Activated T-cell treated with anti-CD3 and anti-CD28 coated beads, Interleukin-2, amount 50 U/mL, for 72 hours (primary cell): ENCODE measurements at regions not wholly inside any gene's neighbourhood (a gene's known extent, or its start where the extent isn't known, plus 50 kb on each side); places are given as distances from the start of the nearest gene placed in this dataset.

Experiments used
- ATAC-seq, 2 donors: fragments of 150-1000 bp; cut with Tn5 transposase; replicated peaks in 1 of 2; 2 replicates each; pipeline ENCODE4 v1.10.0; 2021; ENCODE audit warnings: moderate library complexity in 2 of 2, mild to moderate bottlenecking in 1 of 2
- DNase-seq, 2 donors: peaks; one replicate each; pipeline ENCODE4 v3.0.0; 2021 to 2022; ENCODE audit warnings: mixed read lengths in 1 of 2
- H3K27ac Mint-ChIP-seq: one replicate; pipeline ENCODE4 v1.8.0; 2022; ENCODE audit warnings: mild to moderate bottlenecking, moderate library complexity, mixed read lengths
- H3K27me3 Mint-ChIP-seq: one replicate; pipeline ENCODE4 v1.8.0; 2022; ENCODE audit warnings: low read depth, mixed read lengths
- H3K36me3 Mint-ChIP-seq, 2 donors: one replicate each; pipeline ENCODE4 v1.8.0; 2022; ENCODE audit warnings: mixed read lengths in 2 of 2, mild to moderate bottlenecking in 1 of 2; ENCODE audit not compliant: insufficient read depth in 2 of 2
- H3K4me1 Mint-ChIP-seq: one replicate; pipeline ENCODE4 v1.8.0; 2022; ENCODE audit warnings: low read depth, mixed read lengths
- H3K4me3 Mint-ChIP-seq, 2 donors: one replicate each; pipeline ENCODE4 v1.8.0; 2022; ENCODE audit warnings: mild to moderate bottlenecking in 2 of 2, mixed read lengths in 2 of 2, moderate library complexity in 2 of 2
- H3K9me3 Mint-ChIP-seq, 2 donors: one replicate each; pipeline ENCODE4 v1.8.0; 2022; ENCODE audit warnings: mixed read lengths in 2 of 2

DNA sequence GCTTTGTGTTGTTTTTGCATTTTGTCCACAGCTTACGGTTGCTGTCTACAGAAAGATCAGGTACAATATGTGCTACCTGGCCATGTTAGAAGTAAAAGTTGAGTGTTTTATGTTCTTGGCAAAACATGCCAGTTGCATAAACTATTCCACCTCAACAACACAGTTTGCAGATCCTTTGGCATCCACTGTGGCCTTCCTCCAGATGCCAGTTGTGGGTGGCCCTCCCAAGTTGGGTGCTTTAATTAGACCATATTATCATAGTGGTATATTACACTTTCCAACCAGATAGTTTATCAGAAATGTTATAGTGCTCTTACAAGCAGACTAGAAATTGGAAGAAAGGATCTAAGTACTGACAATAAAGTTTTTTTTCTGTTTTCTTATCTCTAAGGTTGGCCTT is 386.9 kb upstream of the KCNN2 start:
- no peak for ATAC-seq
- no peaks in the 10 kb centered on the region for H3K27me3 Mint-ChIP-seq

DNA sequence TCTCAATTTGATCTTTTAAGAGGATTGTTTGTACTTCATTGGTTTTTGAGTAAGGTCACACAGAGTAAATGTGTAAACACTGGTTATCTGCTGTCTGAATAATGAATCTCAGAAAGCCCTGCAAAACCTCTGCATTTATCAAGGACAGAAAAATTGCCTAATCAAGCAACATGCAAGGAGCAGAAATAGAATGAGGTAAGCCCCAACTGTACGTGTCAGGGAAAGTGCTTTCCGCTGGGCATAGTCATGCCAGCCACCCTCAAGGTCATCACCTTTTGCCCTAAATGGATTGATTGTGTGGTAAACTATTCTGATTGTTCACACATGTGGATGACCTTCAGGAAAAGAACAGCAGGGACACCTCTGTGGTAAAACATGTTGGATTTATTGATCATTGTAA is 376.9 kb upstream of the KCNN2 start:
- H3K36me3 Mint-ChIP-seq, result no peaks in the 10 kb centered on the region
- no peak overlapping the region for H3K27ac Mint-ChIP-seq
- no peak overlapping the region for H3K4me3 Mint-ChIP-seq
- H3K4me1 Mint-ChIP-seq, result no peaks in the 10 kb centered on the region
- no peak for DNase-seq
- ATAC-seq, result no peak
- no peaks in the 10 kb centered on the region for H3K27me3 Mint-ChIP-seq
- peaks cover 0 to 2% of the 10 kb centered on the region in 2 donors for H3K9me3 Mint-ChIP-seq

More for the DNA sequence above, 386.9 kb upstream of the KCNN2 start:
- Mint-ChIP-seq H3K27ac (no peak overlapping the region), H3K4me3 (no peak overlapping the region), H3K36me3 (peaks cover 0 to 2% of the 10 kb centered on the region in 2 donors), H3K9me3 (peaks cover 2 to 5% of the 10 kb centered on the region in 2 donors), H3K4me1 (no peaks in the 10 kb centered on the region)
- DNase-seq, result no peak

DNA sequence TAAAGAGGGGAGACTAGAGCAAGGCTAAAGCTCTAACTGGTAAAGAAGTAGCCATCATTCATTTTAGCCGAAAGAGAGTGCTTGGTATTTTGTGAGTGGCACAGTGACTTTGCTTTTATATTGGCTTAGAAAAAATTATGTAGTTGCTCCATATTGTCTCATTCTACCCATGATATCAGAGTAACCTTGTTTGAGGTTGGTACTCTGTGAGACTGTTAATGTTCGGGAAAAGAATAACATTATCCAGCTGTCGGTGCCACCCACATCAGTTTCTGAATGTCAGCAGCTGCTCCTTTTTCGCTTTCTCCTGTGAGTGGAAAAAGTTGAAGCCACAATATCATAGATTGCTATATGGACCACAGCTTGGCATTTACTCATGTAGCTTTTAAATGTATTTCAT is 376.4 kb upstream of the KCNN2 start:
- Mint-ChIP-seq H3K9me3 (peaks cover 0 to 2% of the 10 kb centered on the region in 2 donors), H3K27ac (no peak overlapping the region), H3K36me3 (no peaks in the 10 kb centered on the region), H3K27me3 (no peaks in the 10 kb centered on the region), H3K4me1 (no peaks in the 10 kb centered on the region), H3K4me3 (no peak overlapping the region)
- ATAC-seq, result no peak
- no peak for DNase-seq

DNA sequence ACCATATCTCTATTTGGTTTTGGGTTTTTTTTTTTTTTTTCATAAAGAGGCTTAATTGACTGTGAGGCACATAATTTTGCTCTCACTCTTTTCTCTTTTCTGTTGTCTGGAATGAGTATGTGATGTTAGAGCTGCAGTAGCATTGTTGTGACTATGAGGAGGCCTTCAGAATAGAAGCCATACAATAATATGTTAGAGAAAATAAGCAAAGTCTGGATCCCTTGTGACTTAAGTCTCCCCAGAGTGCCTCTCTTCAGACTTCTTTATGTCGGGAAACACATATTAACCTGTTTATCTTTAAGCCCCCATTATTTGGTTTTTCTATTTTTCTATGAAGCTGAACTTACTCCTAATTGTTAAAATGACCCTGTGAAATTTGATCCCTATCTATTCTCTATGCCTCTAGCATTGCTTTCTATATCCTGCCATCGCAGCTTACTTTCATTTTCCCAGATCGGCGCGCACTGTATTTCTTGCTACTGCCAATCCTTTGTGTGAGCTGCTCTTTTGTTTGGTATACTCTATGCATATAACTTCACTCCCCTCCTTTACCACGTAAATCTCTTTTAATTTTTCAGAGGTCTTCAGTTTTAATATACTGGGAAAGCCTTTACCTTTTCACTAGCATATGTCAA is 372.5 kb upstream of the KCNN2 start:
- no peaks in the 10 kb centered on the region for H3K27me3 Mint-ChIP-seq
- H3K36me3 Mint-ChIP-seq, result no peaks in the 10 kb centered on the region
- no peak overlapping the region for H3K4me3 Mint-ChIP-seq
- no peaks in the 10 kb centered on the region for H3K4me1 Mint-ChIP-seq
- DNase-seq, result no peak
- peaks cover 2 to 6% of the 10 kb centered on the region in 2 donors for H3K9me3 Mint-ChIP-seq
- no peak overlapping the region for H3K27ac Mint-ChIP-seq
- ATAC-seq, result no peak

DNA sequence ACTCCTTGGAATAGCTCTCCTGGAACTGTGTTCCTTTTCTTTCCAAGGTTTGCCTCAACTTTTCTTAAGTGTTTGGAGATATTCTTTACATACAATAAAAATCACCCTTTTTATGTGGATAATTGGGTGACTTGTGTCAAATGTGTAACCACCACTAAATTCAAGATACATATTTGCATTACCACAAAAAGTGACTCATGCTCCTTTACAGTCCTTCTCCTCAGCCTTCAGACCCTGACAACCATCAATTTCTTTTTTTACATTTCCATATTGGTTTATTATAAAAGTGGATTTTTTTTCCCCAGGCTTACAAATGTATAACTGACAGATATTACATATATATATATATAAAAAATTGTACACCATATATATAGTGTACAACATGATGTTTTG is 372.0 kb upstream of the KCNN2 start:
- Mint-ChIP-seq H3K27ac (no peak overlapping the region), H3K4me1 (no peaks in the 10 kb centered on the region), H3K4me3 (no peak overlapping the region), H3K27me3 (no peaks in the 10 kb centered on the region), H3K36me3 (no peaks in the 10 kb centered on the region), H3K9me3 (peaks cover 2 to 9% of the 10 kb centered on the region in 2 donors)
- ATAC-seq (no peak), DNase-seq (no peak)

DNA sequence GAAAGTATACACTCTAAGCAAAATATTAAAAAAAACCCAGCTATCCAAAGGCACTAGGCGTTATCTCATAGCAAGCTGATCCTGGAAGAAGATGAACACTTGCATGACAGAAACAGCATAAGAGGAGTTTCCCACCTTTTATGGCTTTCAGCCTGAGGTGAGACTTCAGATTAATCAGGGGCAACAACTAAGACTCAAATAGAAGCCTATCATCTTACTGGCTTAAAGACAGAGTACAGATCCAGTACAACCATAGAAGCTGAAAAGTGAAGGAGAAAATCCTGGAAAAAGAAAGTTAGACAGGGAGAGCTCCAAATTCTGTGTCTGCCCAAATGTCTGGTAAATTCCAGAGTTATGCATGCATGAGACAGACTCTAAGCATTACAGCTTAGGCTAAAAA is 360.8 kb upstream of the KCNN2 start:
- DNase-seq, result no peak
- Mint-ChIP-seq H3K27ac (no peak overlapping the region), H3K4me3 (no peak overlapping the region), H3K9me3 (peaks cover 0 to 2% of the 10 kb centered on the region in 2 donors), H3K36me3 (no peaks in the 10 kb centered on the region), H3K4me1 (no peaks in the 10 kb centered on the region), H3K27me3 (no peaks in the 10 kb centered on the region)
- no peak for ATAC-seq

DNA sequence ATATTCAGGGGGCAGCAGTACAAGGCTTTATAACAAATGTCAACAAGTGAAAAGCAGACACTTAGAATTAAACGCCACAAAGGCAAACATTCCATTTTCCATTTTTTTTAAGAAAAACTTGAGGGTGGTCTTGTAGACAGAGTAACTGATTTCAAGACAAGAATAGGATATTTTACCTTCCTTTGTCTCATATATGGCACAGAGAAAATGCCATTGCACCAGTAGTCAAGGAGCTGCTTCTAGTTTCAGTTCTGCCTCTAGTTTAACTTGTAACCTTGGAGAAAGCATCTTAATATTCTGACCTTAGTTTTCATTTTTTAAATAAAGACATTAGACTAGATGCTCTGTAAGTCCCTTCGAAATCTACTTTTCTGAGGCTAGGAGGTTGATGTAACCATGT is 355.3 kb upstream of the KCNN2 start:
- ATAC-seq (no peak), DNase-seq (no peak)
- H3K27ac Mint-ChIP-seq, result no peak overlapping the region
- H3K4me3 Mint-ChIP-seq, result no peak overlapping the region
- H3K27me3 Mint-ChIP-seq, result no peaks in the 10 kb centered on the region
- H3K36me3 Mint-ChIP-seq, result no peaks in the 10 kb centered on the region
- peaks cover 2 to 5% of the 10 kb centered on the region in 2 donors for H3K9me3 Mint-ChIP-seq
- H3K4me1 Mint-ChIP-seq, result no peaks in the 10 kb centered on the region

DNA sequence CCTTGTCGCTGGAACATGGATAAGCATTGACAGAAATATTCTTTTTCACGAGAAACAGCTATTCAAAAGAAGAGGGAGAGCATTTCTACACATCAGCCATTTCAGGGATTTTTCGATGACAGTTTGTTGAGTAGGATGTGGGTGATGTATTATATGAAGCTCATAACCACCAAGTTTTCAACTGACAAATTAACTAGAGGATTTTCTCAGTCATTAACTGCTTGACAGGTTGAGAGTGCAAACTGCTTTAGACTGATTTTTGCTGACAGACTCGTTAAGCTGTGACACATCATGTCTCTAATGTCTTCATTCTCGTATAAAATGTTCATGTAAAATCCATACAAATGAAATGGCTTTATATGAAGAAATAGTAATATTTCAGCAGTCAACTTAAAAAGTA is 354.2 kb upstream of the KCNN2 start:
- no peak for DNase-seq
- no peaks in the 10 kb centered on the region for H3K4me1 Mint-ChIP-seq
- no peak overlapping the region for H3K27ac Mint-ChIP-seq
- H3K4me3 Mint-ChIP-seq, result no peak overlapping the region
- peaks cover 0 to 5% of the 10 kb centered on the region in 2 donors for H3K9me3 Mint-ChIP-seq
- no peak for ATAC-seq
- H3K27me3 Mint-ChIP-seq, result no peaks in the 10 kb centered on the region
- no peaks in the 10 kb centered on the region for H3K36me3 Mint-ChIP-seq

DNA sequence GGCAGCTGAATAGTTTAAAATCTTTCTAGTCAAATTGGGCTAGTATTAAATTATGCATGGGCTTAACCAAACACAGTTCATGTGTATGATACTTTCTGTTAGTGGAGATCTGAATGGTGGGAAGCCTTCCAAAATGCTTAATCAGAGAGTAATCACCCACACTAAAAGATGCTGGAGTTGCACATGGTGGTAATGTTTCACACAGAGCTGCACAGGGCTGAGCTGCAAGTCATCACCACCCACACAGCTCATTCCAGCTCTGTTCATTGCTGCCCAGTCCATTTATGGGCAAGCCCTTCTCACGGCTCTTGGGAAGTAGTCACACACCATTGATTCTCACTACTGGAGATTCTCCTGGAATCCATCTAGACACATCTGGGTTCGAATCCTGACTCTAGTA is 351.5 kb upstream of the KCNN2 start:
- DNase-seq, result no peak
- Mint-ChIP-seq H3K27me3 (no peaks in the 10 kb centered on the region), H3K4me3 (no peak overlapping the region), H3K36me3 (no peaks in the 10 kb centered on the region), H3K9me3 (peaks cover 0 to 5% of the 10 kb centered on the region in 2 donors), H3K4me1 (no peaks in the 10 kb centered on the region), H3K27ac (no peak overlapping the region)
- no peak for ATAC-seq

DNA sequence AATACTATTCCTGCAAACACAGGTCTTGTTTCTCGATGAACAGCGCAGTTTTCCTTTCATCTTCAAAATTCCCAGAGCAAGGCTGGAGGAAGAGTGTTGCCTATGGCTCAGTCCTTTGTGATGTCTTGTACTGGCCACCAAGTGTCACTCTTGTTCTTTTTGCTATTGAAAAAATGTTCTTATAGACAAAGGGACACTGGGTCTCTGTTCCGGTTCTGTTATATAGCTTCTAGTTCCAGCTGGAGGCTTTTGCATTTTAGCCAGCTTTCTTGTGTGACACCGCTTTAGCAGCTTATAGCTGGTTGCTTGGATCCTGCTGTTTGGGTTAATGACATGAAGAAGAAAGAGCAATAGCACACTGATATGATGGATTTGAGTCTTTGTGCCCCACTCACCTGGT is 343.7 kb upstream of the KCNN2 start:
- no peak for DNase-seq
- no peaks in the 10 kb centered on the region for H3K27me3 Mint-ChIP-seq
- no peaks in the 10 kb centered on the region for H3K36me3 Mint-ChIP-seq
- H3K9me3 Mint-ChIP-seq, result peaks cover 4% of the 10 kb centered on the region in 2 donors
- no peak for ATAC-seq
- no peak overlapping the region for H3K4me3 Mint-ChIP-seq
- H3K27ac Mint-ChIP-seq, result no peak overlapping the region
- H3K4me1 Mint-ChIP-seq, result no peaks in the 10 kb centered on the region

DNA sequence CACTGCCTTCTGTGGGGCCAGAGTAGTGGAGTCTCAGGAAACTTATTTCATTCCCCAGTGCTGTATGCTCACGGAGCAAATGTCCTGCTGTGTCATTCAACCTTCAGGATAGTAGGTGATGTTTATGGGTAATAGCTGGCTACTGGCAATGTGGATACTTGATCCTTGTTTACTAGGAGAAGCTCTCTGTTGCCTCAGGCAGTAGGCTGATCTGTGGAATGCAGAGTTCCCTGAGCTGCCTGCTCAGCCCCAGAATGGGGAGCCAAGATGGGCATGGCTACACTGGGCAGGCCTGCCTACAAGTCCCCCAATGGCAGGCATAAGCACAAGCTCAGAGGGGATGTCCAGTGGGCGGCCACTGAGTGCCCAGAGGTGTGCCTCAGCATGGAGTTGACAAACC is 323.1 kb upstream of the KCNN2 start:
- H3K27me3 Mint-ChIP-seq, result no peaks in the 10 kb centered on the region
- H3K27ac Mint-ChIP-seq, result no peak overlapping the region
- DNase-seq (no peak), ATAC-seq (no peak)
- peaks cover 7 to 8% of the 10 kb centered on the region in 2 donors for H3K9me3 Mint-ChIP-seq
- H3K4me1 Mint-ChIP-seq, result no peaks in the 10 kb centered on the region
- H3K36me3 Mint-ChIP-seq, result peaks cover 0 to 2% of the 10 kb centered on the region in 2 donors
- no peak overlapping the region for H3K4me3 Mint-ChIP-seq

DNA sequence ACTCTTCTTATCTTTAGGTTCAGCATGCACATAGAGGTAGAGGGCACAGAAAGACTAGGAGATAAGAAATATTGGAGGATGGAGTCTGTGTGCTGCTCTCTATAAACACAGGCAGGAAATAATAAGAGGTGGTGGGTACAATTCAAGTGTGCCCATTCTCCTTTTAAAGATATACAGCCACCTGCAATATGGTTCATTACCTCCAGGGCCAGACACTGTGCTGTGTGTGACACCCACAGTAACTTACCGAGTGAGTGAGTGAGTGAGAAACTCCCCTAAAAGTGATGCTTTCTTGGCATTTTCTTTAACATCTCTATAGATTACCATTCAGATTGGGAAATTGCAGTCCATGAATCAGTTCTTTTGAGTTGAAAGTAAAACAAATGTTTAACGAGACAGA is 311.8 kb upstream of the KCNN2 start:
- Mint-ChIP-seq H3K9me3 (no peaks in the 10 kb centered on the region), H3K27me3 (peaks cover 18% of the 10 kb centered on the region), H3K27ac (no peak overlapping the region), H3K36me3 (peaks cover 0 to 1% of the 10 kb centered on the region in 2 donors), H3K4me1 (no peaks in the 10 kb centered on the region), H3K4me3 (no peak overlapping the region)
- DNase-seq, result no peak
- no peak for ATAC-seq

DNA sequence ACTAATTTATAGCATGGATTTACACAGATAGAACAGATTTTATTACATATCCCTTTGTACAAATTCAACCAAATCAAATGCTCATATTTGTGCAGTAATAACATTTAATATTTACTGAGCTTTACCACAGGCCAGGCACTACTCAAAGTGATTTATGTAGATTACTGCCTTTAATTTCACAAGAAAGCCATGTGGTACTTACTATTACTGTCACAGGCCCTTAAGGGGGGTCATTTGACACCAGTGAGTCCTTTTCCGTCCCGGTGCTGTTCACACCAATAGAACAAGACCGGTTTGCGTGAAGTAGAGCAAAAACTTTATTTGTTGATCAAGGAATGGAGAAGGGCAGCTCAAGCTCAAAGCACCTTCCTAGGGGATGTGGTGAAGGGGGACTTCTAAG is 308.5 kb upstream of the KCNN2 start:
- ATAC-seq, result no peak
- H3K36me3 Mint-ChIP-seq, result peaks cover 0 to 4% of the 10 kb centered on the region in 2 donors
- no peaks in the 10 kb centered on the region for H3K9me3 Mint-ChIP-seq
- H3K4me1 Mint-ChIP-seq, result no peaks in the 10 kb centered on the region
- no peak overlapping the region for H3K27ac Mint-ChIP-seq
- H3K27me3 Mint-ChIP-seq, result peaks cover 35% of the 10 kb centered on the region
- no peak overlapping the region for H3K4me3 Mint-ChIP-seq
- no peak for DNase-seq

DNA sequence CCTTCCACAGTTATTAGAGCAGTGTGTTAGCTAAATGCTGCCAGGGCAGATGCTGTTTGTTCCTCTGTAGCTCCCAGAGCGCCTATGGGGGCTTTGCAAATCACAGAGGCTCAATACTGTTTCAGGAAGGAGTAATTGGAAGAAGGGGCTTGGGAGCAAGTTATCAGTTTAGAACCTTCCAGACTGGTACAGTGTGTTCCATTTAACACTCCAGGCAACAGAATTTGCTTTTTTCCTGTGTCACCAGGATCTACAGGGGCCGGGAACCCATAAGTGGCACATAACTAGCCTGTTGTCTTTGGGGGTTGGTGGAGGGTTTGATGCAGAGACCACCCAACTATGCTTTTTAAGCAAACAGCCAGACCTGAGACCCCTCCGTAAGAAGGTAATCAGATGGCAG is 307.3 kb upstream of the KCNN2 start:
- no peaks in the 10 kb centered on the region for H3K9me3 Mint-ChIP-seq
- no peak overlapping the region for H3K27ac Mint-ChIP-seq
- peaks cover 0 to 4% of the 10 kb centered on the region in 2 donors for H3K36me3 Mint-ChIP-seq
- H3K27me3 Mint-ChIP-seq, result peaks cover 35% of the 10 kb centered on the region
- H3K4me3 Mint-ChIP-seq, result no peak overlapping the region
- H3K4me1 Mint-ChIP-seq, result no peaks in the 10 kb centered on the region
- ATAC-seq, result no peak
- DNase-seq, result no peak
